ENCODE measurements at regions not wholly inside any gene's neighbourhood (a gene's known extent, or its start where the extent isn't known, plus 50 kb on each side); places are given as distances from the start of the nearest gene placed in this dataset.

DNA sequence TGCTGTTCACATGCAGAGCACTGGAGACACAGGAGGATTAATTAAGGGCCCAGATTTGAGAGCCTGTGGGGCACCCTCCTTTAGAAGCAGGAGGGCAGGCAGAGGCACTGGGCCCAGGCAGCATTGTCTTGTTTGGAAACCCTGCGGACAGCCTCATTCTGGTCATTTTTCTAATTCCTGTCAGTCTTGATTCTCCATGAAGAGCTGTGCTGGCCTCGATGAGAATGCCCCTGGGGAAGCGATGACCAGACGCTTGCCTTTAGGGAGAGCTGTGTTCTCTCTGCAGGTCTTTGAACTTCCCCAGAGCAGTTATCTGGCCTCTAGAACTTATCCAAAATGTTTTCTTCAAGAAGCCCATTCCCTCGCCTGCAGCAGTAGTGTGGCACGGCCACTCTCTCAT lies 117.8 kb upstream of the PTCH1 start:
- TF ChIP-seq POLR2A (IDR thresholded peaks at IDR 0.05) (no peak), CTCF (IDR thresholded peaks at IDR 0.05) (no peak)
